Stimulated activated naive CD4-positive, alpha-beta T cell treated with Interleukin-2 at 50 U/mL for 16 hours (primary cell): ENCODE measurements at regions not wholly inside any gene's neighbourhood (a gene's known extent, or its start where the extent isn't known, plus 50 kb on each side); places are given as distances from the start of the nearest gene placed in this dataset.
"Not testable (repeated sequence)": the region's sequence is repeated elsewhere in the genome, so short reads cannot be mapped to it uniquely, and the experiment has no call there.

Experiments
- DNase-seq: peaks from one replicate; lab custom pipeline; 2025; lab: John Stamatoyannopoulos, UW

GRCh38 chr18:46229641-46230040 lies 125.5 kb downstream of the HAUS1 start:
- not testable (repeated sequence) for DNase-seq

GRCh38 chr18:46236156-46236555 lies 132.0 kb downstream of the HAUS1 start:
- DNase-seq: no peak

GRCh38 chr18:46237891-46238290 lies 133.7 kb downstream of the HAUS1 start:
- DNase-seq: no peak

- DNase-seq: no peak
These were observed 135.4 kb downstream of the HAUS1 start for GRCh38 chr18:46239549-46239948.

DNA sequence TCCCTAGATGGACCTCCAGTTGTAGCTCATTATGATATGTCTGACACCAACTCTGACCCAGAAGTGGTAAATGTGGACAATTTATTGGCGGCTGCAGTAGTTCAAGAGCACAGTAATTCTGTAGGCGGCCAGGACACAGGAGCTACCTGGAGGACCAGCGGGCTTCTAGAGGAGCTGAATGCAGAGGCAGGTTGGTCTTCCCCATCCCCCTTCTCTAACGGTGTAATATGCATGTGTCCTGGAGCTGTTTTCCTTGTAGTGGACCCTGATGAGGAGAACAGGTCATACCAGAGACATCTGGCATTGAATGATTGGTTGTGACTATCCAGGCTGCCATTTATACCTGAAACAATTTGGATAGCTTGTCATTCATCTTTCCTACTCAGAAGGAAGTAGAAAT lies 135.8 kb downstream of the HAUS1 start:
- no peak for DNase-seq

DNA sequence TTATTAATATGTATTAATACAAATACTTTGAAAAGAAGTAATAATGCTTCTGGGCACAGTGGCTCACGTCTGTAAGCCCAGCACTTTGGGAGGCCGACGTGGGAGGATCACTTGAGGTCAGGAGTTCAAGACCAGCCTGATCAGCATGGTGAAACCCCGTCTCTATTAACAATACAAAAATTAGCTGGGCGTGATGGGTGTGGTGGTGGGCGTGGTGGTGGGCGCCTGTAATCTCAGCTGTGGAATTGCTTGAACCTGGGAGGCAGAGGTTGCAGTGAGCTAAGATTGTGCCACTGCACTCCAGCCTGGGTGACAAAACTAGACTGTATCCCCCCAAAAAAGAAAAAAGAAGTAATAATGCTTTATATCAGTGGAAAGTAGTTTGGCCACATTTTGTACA lies 137.2 kb downstream of the HAUS1 start:
- not testable (repeated sequence) for DNase-seq

- DNase-seq: no peak
These were observed 138.0 kb downstream of the HAUS1 start for GRCh38 chr18:46242183-46242582.

DNA sequence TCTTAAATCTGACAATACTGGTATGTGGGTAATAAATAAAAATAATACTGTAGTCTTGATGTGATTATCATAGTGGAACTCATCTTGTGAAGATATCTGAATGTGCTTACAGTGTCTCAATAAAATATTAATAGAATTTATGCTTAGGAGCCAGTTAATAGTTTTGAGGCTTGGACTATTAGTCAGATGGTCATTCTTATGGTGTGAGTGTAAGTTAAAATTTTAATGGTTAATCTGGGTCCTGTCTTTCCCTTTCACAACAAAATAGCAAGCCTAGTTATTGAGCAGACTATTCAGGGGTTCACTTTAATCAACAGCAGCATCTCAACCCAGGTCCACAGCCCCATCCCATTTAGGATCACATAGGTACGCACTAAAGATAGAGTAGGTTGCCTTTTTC lies 138.9 kb downstream of the HAUS1 start:
- DNase-seq: no peak

DNA sequence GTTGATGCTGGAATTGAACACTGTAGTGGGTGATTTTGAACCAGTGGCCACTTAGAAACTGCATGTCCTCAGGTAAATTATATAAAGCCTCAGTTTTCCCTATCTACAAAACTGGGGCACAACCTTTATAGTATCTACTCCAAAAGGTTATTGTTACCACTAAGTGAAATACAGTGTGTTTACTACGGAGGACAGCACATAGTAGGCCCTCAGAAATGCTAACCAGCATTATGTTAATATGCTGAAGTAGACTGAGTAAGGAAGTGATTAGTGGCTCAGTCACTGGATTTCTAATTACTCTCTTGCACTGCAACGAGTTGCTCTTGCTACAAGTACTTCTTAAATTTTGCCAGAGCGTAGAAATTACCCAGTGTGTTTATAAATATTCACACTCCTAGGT lies 139.5 kb downstream of the HAUS1 start:
- no peak for DNase-seq

- DNase-seq: no peak
These were observed 141.9 kb downstream of the HAUS1 start for GRCh38 chr18:46246101-46246500.

DNA sequence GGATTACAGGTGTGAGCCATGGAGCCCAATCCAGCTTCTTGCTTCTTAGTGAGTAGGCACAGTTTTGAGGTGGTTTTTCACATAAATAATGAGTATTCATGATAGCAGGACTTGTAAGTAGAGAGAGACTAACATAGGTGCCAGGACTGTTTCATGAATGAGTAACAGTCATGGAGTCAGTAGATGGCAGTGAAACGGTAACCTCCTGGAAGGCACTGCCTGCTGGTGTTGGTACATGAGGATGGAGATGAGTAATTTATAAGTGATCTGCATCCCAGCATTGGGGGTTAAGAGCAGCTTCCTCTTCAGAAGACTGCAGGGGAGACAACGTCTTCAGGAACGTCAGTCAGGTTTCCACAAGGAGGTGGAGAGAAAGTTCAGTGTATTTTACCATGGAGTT lies 143.8 kb downstream of the HAUS1 start:
- no peak for DNase-seq

DNA sequence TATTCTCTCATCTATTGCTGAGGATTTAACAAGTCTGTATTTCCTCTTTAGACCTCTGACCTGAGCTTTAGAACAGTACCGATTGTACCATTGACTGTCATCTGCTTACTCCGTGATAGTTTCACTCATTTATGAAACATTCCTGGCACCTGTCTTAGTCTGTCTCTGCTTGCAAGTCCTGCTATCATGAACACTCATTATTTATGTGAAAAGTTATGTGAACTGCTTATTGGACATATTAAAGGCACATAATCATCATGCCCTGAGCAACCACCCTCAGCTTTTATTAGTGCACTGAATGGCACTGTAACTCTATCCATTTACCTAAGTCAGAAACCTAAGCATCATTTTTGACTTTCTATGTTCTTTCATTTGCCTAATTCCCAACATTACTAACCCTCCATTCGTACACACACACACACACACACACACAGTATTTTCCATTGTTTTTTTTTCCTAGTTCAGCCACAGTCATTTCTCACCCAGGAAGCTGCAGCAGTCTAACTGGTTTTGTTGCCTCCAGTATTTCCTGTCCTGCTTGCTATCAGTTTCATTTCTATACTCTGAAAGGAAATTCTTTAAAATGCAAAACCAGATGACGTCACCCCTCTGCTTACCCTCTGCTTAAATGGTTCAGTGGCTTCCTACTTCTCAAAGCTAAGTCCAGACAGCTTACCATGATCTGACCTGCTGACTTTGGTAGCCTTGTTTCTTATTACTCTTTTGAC lies 146.1 kb downstream of the HAUS1 start:
- peak; percentile 38 for DNase-seq

GRCh38 chr18:46250812-46251173 lies 146.6 kb downstream of the HAUS1 start:
- DNase-seq: no peak

- DNase-seq: no peak
These were observed 148.6 kb downstream of the HAUS1 start for GRCh38 chr18:46252759-46253158.

- DNase-seq: no peak
These were observed 149.3 kb downstream of the HAUS1 start for GRCh38 chr18:46253498-46253897.

- DNase-seq: no peak
These were observed 151.9 kb downstream of the HAUS1 start for GRCh38 chr18:46256078-46256477.

DNA sequence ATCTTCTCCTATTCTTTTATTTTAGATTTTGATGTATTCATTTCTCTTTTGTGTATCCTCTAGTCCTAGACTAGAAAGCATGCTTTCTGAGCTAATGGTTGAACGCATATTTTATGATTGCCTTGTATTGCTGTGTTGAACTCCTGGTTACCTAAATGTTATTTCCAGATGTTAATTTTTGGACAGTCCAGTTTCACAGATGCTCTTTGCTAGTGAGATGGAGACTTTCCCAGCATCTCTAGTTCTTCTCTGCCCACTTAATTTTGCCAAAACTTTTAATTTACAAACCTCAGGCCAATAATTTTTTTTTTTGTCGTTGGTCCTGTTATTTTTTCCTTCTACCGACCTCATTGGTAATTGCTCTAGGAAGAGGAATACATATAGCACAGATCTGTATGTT lies 153.2 kb downstream of the HAUS1 start:
- no peak for DNase-seq

GRCh38 chr18:46260016-46260878 lies 156.1 kb downstream of the HAUS1 start:
- DNase-seq: no peak

DNA sequence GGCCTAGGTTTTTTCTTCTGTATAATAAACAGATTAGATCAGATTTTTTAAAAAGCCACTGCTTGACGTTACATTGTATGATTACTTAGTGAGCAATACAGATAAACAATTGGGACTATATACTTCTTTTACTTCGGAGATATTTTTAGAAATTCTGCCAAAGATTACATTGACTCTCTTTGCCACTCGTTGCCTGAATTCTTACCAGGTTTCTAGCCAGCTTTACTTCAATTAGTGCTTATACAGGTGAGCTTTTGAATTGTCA lies 156.6 kb downstream of the HAUS1 start:
- no peak for DNase-seq

DNA sequence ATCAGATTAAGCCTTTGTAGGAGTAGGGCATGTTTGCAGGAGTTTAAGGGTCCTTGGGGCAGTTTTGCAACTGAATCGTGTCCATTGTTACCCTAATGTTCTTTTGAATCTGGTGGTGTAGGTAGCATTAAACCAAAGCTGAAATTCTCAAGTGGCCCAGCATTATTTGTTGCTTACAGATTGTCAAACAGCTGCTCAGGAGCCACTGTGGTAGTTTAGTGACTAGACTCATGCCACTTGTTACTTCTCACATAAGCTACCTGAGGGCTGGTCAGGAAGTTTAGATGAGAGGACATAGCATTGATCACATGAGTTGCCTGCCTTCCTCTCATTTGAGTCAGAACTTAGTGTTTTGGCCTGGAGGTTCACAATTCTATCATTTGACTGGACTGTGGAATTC lies 157.6 kb downstream of the HAUS1 start:
- no peak for DNase-seq

DNA sequence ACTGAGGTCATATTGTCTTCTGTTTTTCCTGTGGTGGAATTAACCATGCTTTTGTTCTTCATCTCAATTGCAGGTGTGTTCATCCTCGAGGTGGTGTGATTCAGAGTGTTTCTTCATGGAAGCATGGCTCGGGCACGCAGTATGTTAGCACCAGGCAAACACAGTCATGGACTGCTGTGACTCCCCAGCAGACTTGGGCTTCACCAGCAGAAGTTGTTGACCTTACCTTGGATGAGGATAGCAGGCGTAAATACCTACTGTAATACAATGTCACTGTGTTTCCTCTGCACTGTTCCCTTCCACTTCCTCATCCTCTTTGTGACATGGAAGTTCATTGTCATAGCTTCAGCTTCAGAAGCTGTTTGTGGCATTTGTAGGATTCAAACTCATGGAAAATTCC lies 158.7 kb downstream of the HAUS1 start:
- DNase-seq: no peak

DNA sequence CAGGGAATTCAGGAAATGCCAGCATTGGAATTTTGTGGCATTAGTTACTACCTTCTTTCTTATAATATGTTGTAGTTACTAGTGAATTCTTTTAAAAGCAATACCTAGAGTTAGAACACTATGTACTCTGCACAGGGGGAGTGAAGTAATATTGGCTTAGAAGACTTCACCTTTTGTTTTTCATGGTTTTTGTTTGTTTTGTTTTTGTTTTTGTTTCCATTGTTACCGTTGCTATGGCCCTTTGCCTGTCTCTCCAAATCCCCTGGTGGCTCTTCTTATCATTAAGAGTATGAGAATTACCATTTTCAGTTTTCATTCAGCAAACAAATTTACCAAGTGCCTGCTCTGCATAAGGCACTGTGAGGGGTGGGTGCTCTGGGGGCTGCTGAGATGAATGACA lies 160.1 kb downstream of the HAUS1 start:
- DNase-seq: no peak

DNA sequence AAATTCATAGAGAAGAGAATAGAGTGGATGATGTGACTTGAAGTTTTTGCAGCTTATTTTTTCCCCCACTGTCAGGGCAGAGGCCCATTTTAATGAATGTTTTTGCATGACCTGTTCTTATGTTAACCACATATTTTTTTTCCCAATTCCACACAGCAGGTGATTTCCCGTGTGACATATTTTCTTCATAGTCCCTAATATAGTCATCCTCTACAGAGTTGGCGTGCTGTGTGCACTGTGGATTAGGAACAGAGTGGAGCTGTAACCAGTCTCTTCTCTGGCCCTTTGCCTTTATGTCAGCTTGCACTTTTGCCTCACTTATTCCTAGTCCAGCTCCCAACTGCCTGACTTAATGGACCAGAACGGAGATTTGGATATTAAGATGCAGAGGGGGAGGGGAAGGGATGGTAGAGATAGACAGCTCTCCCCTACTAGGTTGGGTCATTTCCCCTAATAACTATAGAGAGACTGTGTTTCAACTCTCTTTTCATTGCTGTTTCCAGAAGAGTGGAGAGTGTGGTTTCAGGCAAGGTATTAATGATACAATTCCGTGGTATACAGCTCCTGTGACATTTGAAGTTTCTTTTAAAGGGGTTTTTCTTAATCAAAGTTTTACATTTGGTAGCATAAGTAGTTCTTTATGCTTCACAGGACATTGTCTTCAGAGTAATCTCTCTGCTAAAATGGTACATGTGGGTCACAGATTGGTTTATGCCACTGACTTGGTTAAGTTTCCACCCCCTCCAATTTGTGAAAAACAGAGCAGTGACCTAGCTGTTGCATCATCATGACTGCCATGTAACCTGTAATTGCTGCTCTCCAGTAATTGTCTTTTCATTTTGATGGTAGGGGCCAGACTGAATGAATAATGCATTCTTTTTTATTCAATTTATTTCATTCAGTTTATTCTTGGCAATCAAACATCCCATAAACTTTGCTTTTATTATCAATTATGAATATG lies 161.3 kb downstream of the HAUS1 start:
- DNase-seq: no peak
